ENCODE measurements at regions not wholly inside any gene's neighbourhood (a gene's known extent, or its start where the extent isn't known, plus 50 kb on each side); places are given as distances from the start of the nearest gene placed in this dataset.

- DNase-seq (no peak), ATAC-seq (ENCODE audit: low read depth) (no peak)
- no peak overlapping the region for H4K91ac ChIP-seq (ENCODE audit: insufficient read depth, low read depth, low read length)
- H4K8ac ChIP-seq (ENCODE audit: low read depth in 2 of 2, low read length in 2 of 2): no peak overlapping the region
- no peak overlapping the region for H3K9ac ChIP-seq (ENCODE audit: low read depth, low read length)
- ChIA-PET CTCF (no interaction called here), POLR2A (ENCODE audit: unreplicated experiment) (no interaction called here)
- H3K4me2 ChIP-seq (ENCODE audit: low read depth, low read length): no peak overlapping the region
- no peak overlapping the region for H2AFZ ChIP-seq (replicated peaks; ENCODE audit: low read length, poor library complexity)
- intact Hi-C loops (cut with micrococcal nuclease) (no loop called here), dilution Hi-C loops (cut with HindIII; ENCODE audit: low sequenced_read_pairs, unreplicated experiment) (no loop called here), in situ Hi-C loops (cut with MboI; ENCODE audit: low sequenced_read_pairs) (no loop called here)
- H2AK9ac ChIP-seq (replicated peaks; ENCODE audit: low read depth, low read length, poor library complexity): no peak overlapping the region
- WGBS, 2 experiments (ENCODE audit: extremely low coverage in 2 of 2, insufficient read length in 1 of 2): no CpG with 5 or more reads among the region's 3 CpGs
- H4K20me1 ChIP-seq (ENCODE audit: insufficient read depth, low read length): no peaks in the 10 kb centered on the region
- no peak overlapping the region for H3K23ac ChIP-seq (ENCODE audit: low read depth, low read length)
- 0 out of 2 replicates have a peak, but pooled peaks cover 3% of the 10 kb centered on the region for H3K9me3 ChIP-seq (ENCODE audit: control insufficient read depth, insufficient read depth, low read length)
- no peak overlapping the region for H2BK20ac ChIP-seq (ENCODE audit: low read depth, low read length)
- H3K14ac ChIP-seq (replicated peaks; ENCODE audit: low read depth, low read length): no peak overlapping the region
- H3K4me3 ChIP-seq (ENCODE audit: insufficient read depth, low read depth, low read length): no peak overlapping the region
- H3K9me1 ChIP-seq (ENCODE audit: insufficient read depth, low read length): no peaks in the 10 kb centered on the region
- no peak overlapping the region for H2BK5ac ChIP-seq (ENCODE audit: low read depth, low read length, poor library complexity, severe bottlenecking)
- BruUV-seq (replicated peaks): no TSS peak
- no peaks in the 10 kb centered on the region for H3K4me1 ChIP-seq (ENCODE audit: control insufficient read depth, insufficient read depth, low read length)
- TF ChIP-seq BHLHE40 (IDR thresholded peaks at IDR 0.05; ENCODE audit: low read depth, low read length): no peak
- TF ChIP-seq RCOR1 (IDR thresholded peaks at IDR 0.05; ENCODE audit: insufficient replicate concordance, low read length): no peak
- no peak for TF ChIP-seq NFE2L2 (IDR thresholded peaks at IDR 0.05; ENCODE audit: low read depth, low read length)
- no peak for TF ChIP-seq MXI1 (IDR thresholded peaks at IDR 0.05; ENCODE audit: borderline replicate concordance, low read depth, low read length)
- TF ChIP-seq, protein P1, sequence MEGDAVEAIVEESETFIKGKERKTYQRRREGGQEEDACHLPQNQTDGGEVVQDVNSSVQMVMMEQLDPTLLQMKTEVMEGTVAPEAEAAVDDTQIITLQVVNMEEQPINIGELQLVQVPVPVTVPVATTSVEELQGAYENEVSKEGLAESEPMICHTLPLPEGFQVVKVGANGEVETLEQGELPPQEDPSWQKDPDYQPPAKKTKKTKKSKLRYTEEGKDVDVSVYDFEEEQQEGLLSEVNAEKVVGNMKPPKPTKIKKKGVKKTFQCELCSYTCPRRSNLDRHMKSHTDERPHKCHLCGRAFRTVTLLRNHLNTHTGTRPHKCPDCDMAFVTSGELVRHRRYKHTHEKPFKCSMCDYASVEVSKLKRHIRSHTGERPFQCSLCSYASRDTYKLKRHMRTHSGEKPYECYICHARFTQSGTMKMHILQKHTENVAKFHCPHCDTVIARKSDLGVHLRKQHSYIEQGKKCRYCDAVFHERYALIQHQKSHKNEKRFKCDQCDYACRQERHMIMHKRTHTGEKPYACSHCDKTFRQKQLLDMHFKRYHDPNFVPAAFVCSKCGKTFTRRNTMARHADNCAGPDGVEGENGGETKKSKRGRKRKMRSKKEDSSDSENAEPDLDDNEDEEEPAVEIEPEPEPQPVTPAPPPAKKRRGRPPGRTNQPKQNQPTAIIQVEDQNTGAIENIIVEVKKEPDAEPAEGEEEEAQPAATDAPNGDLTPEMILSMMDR (conservative IDR thresholded peaks at IDR 0.05; ENCODE audit: low read depth, low read length): no peak
- no peak for TF ChIP-seq RFX5 (IDR thresholded peaks at IDR 0.05; ENCODE audit: low read depth, low read length)
- no peak overlapping the region for H3K56ac ChIP-seq (ENCODE audit: extremely low read depth, insufficient read depth, low read length)
- no peak overlapping the region for H2BK15ac ChIP-seq (ENCODE audit: low read depth, low read length)
- H2BK120ac ChIP-seq (ENCODE audit: low read depth, low read length): no peak overlapping the region
- H3K79me1 ChIP-seq (ENCODE audit: low read depth in 1 of 2, low read length in 2 of 2): no peaks in the 10 kb centered on the region
- H2AK5ac ChIP-seq (ENCODE audit: low read depth, low read length): no peak overlapping the region
- no peak overlapping the region for H3K27ac ChIP-seq (ENCODE audit: insufficient read depth, low read length)
- no peak overlapping the region for H3K4ac ChIP-seq (ENCODE audit: low read depth, low read length)
- no peaks in the 10 kb centered on the region for H3K36me3 ChIP-seq (ENCODE audit: control insufficient read depth, insufficient read depth, low read length)
- H3K18ac ChIP-seq (ENCODE audit: low read depth, low read length): no peak overlapping the region
- H3K27me3 ChIP-seq (ENCODE audit: control insufficient read depth, insufficient read depth, low read length): no peaks in the 10 kb centered on the region
- no peak overlapping the region for H4K5ac ChIP-seq (ENCODE audit: low read depth, low read length)
These were observed 2896.2 kb downstream of the PCDH9 start for GRCh38 chr13:64333888-64334287.
